Ishikawa (cell line): ENCODE measurements at regions not wholly inside any gene's neighbourhood (a gene's known extent, or its start where the extent isn't known, plus 50 kb on each side); places are given as distances from the start of the nearest gene placed in this dataset.

ENCODE experiments used
- CEBPB ChIP-seq: IDR thresholded peaks from 2 replicates; pipeline ENCODE4 v1.6.1; 2012
- CREB1 ChIP-seq: IDR thresholded peaks from 2 replicates; pipeline ENCODE4 v1.6.1; 2012; ENCODE audit warnings: low read depth
- EGR1 ChIP-seq: IDR thresholded peaks from 2 replicates; pipeline ENCODE4 v1.6.1; 2012
- EP300 ChIP-seq: IDR thresholded peaks from 2 replicates; pipeline ENCODE4 v1.6.1; 2012; ENCODE audit warnings: borderline replicate concordance
- FOXM1 ChIP-seq: IDR thresholded peaks from 2 replicates; pipeline ENCODE4 v1.6.1; 2012; ENCODE audit warnings: low read depth, borderline replicate concordance
- NFIC ChIP-seq: IDR thresholded peaks from 2 replicates; pipeline ENCODE4 v1.6.1; 2012
- RAD21 ChIP-seq: IDR thresholded peaks from 2 replicates; pipeline ENCODE4 v1.6.1; 2012; ENCODE audit warnings: low read depth
- TAF1 ChIP-seq: IDR thresholded peaks from 2 replicates; pipeline ENCODE4 v1.6.1; 2012; ENCODE audit warnings: low read depth, mild to moderate bottlenecking
- TCF12 ChIP-seq: IDR thresholded peaks from 2 replicates; pipeline ENCODE4 v1.6.1; 2012; ENCODE audit warnings: low read depth
- TEAD4 ChIP-seq: IDR thresholded peaks from 2 replicates; pipeline ENCODE4 v1.6.1; 2012
- YY1 ChIP-seq: IDR thresholded peaks from 2 replicates; pipeline ENCODE4 v1.6.1; 2012; ENCODE audit warnings: low read depth
- ZBTB7A ChIP-seq: IDR thresholded peaks from 2 replicates; pipeline ENCODE4 v1.6.1; 2012; ENCODE audit warnings: low read depth
- TF ChIP-seq, protein P1 (sequence below): IDR thresholded peaks from 2 replicates; pipeline ENCODE4 v1.6.1; 2012; ENCODE audit warnings: low read depth, mild to moderate bottlenecking
- TF ChIP-seq, protein P2 (sequence below): IDR thresholded peaks from 2 replicates; pipeline ENCODE4 v1.6.1; 2012
- TF ChIP-seq, protein P3 (sequence below): IDR thresholded peaks from 2 replicates; pipeline ENCODE4 v1.6.1; 2012

DNA sequence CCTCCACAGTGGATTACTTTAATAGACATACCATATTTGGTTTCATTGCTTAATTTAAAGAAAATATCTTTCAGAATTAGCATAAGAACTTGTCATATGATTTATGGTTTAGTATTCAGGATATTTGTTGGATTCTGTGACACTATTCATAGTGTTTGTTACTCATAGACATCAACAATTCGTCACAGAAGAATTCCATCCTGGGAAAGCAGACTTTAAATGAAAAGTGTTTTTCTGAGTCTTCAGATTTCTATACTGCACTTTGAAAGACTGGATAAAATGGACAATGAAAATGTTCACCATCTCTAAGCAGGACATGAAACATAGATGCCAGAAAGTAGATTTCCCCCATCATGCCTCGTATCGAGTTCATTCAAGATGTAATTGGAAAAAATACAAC, 435.6 kb upstream of the ONECUT1 start:
- TF ChIP-seq EP300 (no peak), NFIC (no peak), EGR1 (no peak), ZBTB7A (no peak), RAD21 (no peak), TCF12 (no peak), TAF1 (no peak), FOXM1 (no peak), YY1 (no peak), TEAD4 (no peak), CREB1 (no peak), CEBPB (no peak)
- TF ChIP-seq, protein P1, sequence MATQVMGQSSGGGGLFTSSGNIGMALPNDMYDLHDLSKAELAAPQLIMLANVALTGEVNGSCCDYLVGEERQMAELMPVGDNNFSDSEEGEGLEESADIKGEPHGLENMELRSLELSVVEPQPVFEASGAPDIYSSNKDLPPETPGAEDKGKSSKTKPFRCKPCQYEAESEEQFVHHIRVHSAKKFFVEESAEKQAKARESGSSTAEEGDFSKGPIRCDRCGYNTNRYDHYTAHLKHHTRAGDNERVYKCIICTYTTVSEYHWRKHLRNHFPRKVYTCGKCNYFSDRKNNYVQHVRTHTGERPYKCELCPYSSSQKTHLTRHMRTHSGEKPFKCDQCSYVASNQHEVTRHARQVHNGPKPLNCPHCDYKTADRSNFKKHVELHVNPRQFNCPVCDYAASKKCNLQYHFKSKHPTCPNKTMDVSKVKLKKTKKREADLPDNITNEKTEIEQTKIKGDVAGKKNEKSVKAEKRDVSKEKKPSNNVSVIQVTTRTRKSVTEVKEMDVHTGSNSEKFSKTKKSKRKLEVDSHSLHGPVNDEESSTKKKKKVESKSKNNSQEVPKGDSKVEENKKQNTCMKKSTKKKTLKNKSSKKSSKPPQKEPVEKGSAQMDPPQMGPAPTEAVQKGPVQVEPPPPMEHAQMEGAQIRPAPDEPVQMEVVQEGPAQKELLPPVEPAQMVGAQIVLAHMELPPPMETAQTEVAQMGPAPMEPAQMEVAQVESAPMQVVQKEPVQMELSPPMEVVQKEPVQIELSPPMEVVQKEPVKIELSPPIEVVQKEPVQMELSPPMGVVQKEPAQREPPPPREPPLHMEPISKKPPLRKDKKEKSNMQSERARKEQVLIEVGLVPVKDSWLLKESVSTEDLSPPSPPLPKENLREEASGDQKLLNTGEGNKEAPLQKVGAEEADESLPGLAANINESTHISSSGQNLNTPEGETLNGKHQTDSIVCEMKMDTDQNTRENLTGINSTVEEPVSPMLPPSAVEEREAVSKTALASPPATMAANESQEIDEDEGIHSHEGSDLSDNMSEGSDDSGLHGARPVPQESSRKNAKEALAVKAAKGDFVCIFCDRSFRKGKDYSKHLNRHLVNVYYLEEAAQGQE, result no peak
- TF ChIP-seq, protein P2, sequence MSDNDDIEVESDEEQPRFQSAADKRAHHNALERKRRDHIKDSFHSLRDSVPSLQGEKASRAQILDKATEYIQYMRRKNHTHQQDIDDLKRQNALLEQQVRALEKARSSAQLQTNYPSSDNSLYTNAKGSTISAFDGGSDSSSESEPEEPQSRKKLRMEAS, result no peak
- TF ChIP-seq, protein P3, sequence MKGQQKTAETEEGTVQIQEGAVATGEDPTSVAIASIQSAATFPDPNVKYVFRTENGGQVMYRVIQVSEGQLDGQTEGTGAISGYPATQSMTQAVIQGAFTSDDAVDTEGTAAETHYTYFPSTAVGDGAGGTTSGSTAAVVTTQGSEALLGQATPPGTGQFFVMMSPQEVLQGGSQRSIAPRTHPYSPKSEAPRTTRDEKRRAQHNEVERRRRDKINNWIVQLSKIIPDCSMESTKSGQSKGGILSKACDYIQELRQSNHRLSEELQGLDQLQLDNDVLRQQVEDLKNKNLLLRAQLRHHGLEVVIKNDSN, result no peak

DNA sequence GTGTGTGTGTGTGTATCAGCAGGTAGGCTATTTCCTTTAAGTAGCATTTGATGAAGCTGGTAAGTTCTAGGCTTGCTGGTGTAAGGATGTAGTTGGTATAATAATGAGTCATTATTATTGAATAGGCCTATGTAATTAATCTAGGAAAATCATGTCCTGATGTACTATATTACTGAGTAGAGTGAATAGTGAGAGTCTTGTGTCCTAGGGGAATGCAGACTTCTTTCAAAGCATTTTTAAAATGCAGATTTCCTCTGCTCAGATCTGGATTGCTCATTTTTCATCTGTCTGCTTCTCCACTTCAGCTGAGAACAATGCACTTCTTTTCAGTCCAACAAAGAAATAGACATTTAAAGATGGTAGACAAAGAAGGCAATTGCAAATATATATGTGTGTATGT, 434.2 kb upstream of the ONECUT1 start:
- TF ChIP-seq CEBPB (no peak), FOXM1 (no peak), TAF1 (no peak), RAD21 (no peak), TEAD4 (no peak), CREB1 (no peak), YY1 (no peak), ZBTB7A (no peak), NFIC (no peak), TCF12 (no peak), EGR1 (no peak), EP300 (no peak)
- TF ChIP-seq, protein P1, result no peak
- TF ChIP-seq, protein P3, result no peak
- TF ChIP-seq, protein P2, result no peak

DNA sequence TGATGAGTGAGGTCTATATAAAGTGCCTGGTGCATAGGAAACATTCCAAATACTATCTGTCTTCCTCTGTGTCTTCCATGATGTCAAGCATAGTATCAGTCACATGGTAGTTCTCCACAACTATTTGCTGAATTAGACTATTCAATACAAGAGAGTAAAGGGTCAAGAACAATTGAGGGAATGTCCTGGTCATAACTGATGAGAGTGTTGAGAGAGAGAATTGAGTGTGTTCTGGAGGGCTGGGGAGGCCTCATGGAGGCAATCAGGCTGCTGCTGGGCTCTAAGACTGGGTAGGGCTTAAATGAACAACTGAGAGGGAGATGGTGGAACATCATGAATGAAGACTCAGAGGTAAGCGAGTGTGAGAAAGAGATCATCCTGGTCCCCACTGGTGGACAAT, 433.7 kb upstream of the ONECUT1 start:
- TF ChIP-seq, protein P3, result no peak
- TF ChIP-seq, protein P2, result no peak
- TF ChIP-seq NFIC, result no peak
- no peak for TF ChIP-seq YY1
- TF ChIP-seq TCF12, result no peak
- no peak for TF ChIP-seq ZBTB7A
- TF ChIP-seq EGR1, result no peak
- TF ChIP-seq TEAD4, result no peak
- TF ChIP-seq FOXM1, result no peak
- TF ChIP-seq TAF1, result no peak
- TF ChIP-seq EP300, result no peak
- no peak for TF ChIP-seq RAD21
- TF ChIP-seq CEBPB, result no peak
- TF ChIP-seq, protein P1, result no peak
- TF ChIP-seq CREB1, result no peak
